ENCODE measurements at regions not wholly inside any gene's neighbourhood (a gene's known extent, or its start where the extent isn't known, plus 50 kb on each side); places are given as distances from the start of the nearest gene placed in this dataset.

DNA sequence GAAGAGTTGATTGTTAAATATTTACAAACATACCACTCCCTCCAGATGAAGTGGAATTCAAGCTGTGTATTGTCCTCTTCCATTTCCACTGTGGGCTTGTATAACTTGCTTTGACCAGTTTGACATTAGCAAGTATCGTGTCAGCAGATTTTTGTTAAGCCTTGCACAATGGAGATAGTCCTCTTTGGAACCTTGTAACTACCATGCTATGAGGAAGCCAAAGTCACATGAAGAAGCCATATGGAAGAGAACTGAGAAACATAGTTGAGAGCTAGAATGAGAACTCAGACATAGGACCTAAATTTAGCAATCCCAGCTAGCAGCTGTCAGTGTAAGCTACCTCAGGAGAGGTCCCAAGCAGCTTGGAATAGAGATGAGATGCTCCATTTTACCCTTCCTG, 889.2 kb downstream of the PDCD6IP start:
- no peak for TF ChIP-seq POLR2A (IDR thresholded peaks at IDR 0.05; ENCODE audit: low read depth, low read length)
- no peak for TF ChIP-seq POLR2AphosphoS5 (IDR thresholded peaks at IDR 0.05; ENCODE audit: low read depth, low read length)

Measured in GM12892 (cell line).